Mesothelial cell of epicardium (in vitro differentiated cells): ENCODE measurements at regions not wholly inside any gene's neighbourhood (a gene's known extent, or its start where the extent isn't known, plus 50 kb on each side); places are given as distances from the start of the nearest gene placed in this dataset.

Experiments
- DNase-seq, 2 experiments: peaks; one replicate each; pipeline ENCODE4 v3.0.0; 2021; ENCODE audit warnings: low spot score in 2 of 2; ENCODE audit not compliant: unreplicated experiment in 2 of 2
- H3K27ac Mint-ChIP-seq: 2 replicates; pipeline ENCODE4 v1.8.0; 2021; ENCODE audit warnings: mixed read lengths
- H3K27me3 Mint-ChIP-seq: 2 replicates; pipeline ENCODE4 v1.8.0; 2021; ENCODE audit warnings: low read depth, mixed read lengths
- H3K36me3 Mint-ChIP-seq: 2 replicates; pipeline ENCODE4 v1.8.0; 2021; ENCODE audit warnings: mixed read lengths
- H3K4me1 Mint-ChIP-seq: 2 replicates; pipeline ENCODE4 v1.8.0; 2021; ENCODE audit warnings: mixed read lengths
- H3K4me3 Mint-ChIP-seq: 2 replicates; pipeline ENCODE4 v1.8.0; 2021; ENCODE audit warnings: mild to moderate bottlenecking, moderate library complexity, mixed read lengths
- H3K9me3 Mint-ChIP-seq: 2 replicates; pipeline ENCODE4 v1.8.0; 2021; ENCODE audit warnings: mixed read lengths
- CTCF ChIP-seq: fragments of 200-600 bp; sonication (generic); IDR thresholded peaks from one replicate; pipeline ENCODE4 v1.5.0; 2021; ENCODE audit warnings: antibody characterized with exemption; ENCODE audit not compliant: unreplicated experiment

DNA sequence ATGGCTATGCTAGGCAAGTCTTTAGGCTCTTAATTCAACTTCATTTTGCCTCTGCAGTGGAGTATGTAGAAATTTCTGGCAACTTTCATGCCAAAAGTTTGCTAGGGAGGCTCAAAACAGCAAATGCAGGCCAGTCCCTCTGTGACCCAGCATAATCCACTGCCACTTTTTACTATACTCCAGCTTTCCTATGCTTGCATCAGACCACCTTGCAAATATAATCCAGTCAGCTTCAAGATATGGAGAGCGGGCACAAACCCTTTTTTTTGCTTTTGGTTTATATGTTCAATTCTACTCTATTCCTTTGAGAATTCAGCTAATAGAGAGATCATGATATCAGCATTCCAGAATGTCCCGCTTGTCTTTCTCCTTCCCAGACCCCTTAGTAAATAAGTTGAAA lies 192.0 kb upstream of the PABPC4L start:
- peaks cover 18% of the 10 kb centered on the region for H3K36me3 Mint-ChIP-seq
- no peaks in the 10 kb centered on the region for H3K27me3 Mint-ChIP-seq
- H3K4me1 Mint-ChIP-seq: peaks cover 8% of the 10 kb centered on the region
- H3K27ac Mint-ChIP-seq: no peak overlapping the region
- DNase-seq: no peak
- peaks cover 53% of the 10 kb centered on the region for H3K9me3 Mint-ChIP-seq
- no peak for TF ChIP-seq CTCF
- H3K4me3 Mint-ChIP-seq: no peak overlapping the region

- Mint-ChIP-seq H3K9me3 (peaks cover 30% of the 10 kb centered on the region), H3K27me3 (no peaks in the 10 kb centered on the region), H3K36me3 (peaks cover 2% of the 10 kb centered on the region), H3K4me1 (peaks cover 8% of the 10 kb centered on the region), H3K27ac (no peak overlapping the region), H3K4me3 (no peak overlapping the region)
- DNase-seq: no peak
- no peak for TF ChIP-seq CTCF
Observed at GRCh38 chr4:134390319-134390718, 188.7 kb upstream of the PABPC4L start.

DNA sequence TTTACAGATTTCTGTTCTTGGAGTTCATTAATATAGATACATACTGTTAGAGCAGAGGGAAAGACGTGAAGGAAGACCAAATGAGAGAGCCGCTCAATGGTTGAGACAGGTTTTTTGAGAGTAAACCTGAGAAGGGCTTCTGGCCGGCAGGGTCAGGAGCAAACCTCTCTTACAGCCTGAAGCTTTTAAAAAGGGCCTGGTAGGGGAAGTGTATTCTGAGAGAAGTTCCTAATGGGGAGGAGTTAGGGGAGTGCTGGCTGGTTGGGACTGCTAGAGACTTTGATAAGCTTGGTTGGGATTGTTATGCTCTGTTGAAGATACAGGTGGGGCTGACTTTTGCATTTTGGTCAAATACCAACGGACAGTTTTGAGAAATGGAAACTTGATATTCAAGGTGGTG lies 186.8 kb upstream of the PABPC4L start:
- Mint-ChIP-seq H3K27me3 (no peaks in the 10 kb centered on the region), H3K36me3 (peaks cover 2% of the 10 kb centered on the region), H3K27ac (no peak overlapping the region), H3K4me1 (peaks cover 8% of the 10 kb centered on the region), H3K4me3 (no peak overlapping the region), H3K9me3 (peaks cover 17% of the 10 kb centered on the region)
- DNase-seq: no peak
- no peak for TF ChIP-seq CTCF

GRCh38 chr4:134382478-134383227 lies 181.1 kb upstream of the PABPC4L start:
- H3K27ac Mint-ChIP-seq: no peak overlapping the region
- no peaks in the 10 kb centered on the region for H3K27me3 Mint-ChIP-seq
- no peak for DNase-seq
- no peak overlapping the region for H3K4me3 Mint-ChIP-seq
- no peaks in the 10 kb centered on the region for H3K4me1 Mint-ChIP-seq
- TF ChIP-seq CTCF: no peak
- H3K9me3 Mint-ChIP-seq: peaks cover 4% of the 10 kb centered on the region
- H3K36me3 Mint-ChIP-seq: peaks cover 3% of the 10 kb centered on the region

GRCh38 chr4:134375775-134376174 lies 174.2 kb upstream of the PABPC4L start:
- Mint-ChIP-seq H3K27me3 (no peaks in the 10 kb centered on the region), H3K27ac (no peak overlapping the region), H3K4me3 (no peak overlapping the region), H3K36me3 (peaks cover 6% of the 10 kb centered on the region), H3K9me3 (peaks cover 23% of the 10 kb centered on the region), H3K4me1 (no peaks in the 10 kb centered on the region)
- no peak for TF ChIP-seq CTCF
- DNase-seq: no peak
